ENCODE measurements at regions not wholly inside any gene's neighbourhood (a gene's known extent, or its start where the extent isn't known, plus 50 kb on each side); places are given as distances from the start of the nearest gene placed in this dataset.

DNA sequence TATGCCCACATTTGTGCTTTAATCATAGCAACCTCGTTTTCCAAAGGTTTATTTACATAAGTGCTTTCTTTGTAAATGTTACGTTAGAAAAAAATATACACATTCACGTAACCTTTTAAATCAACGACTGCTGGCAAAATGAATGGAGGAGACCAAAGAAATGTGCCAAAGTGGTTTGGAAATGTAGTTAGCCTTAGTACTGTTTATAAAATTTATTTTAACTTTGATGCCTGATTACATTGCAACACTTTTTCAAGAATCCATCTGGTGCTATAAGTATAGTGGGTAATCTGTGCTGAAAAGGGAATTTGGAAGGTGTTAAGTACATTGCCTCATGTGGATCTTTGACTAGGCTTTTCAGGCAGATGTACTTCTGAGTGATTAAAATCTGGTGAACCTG is 108.9 kb downstream of the IFI44 start:
- DNase-seq (ENCODE audit: extremely low read depth in 1 of 4, low spot score in 3 of 4): no peak
- H3K4me1 ChIP-seq (replicated peaks in 1 of 2; ENCODE audit: control insufficient read depth in 2 of 2, insufficient read depth in 2 of 2, low read length in 2 of 2): no peaks in the 10 kb centered on the region
- H3K36me3 ChIP-seq (ENCODE audit: control insufficient read depth, insufficient read depth, low read length): no peaks in the 10 kb centered on the region
- CTCF ChIA-PET (ENCODE audit: low intra/inter-chr PET ratio): no interaction called here
- no peaks in the 10 kb centered on the region for H3K9me1 ChIP-seq (ENCODE audit: control insufficient read depth, insufficient read depth, low read length)
- in situ Hi-C loops (cut with MboI): no loop called here
- no peak overlapping the region for H3K4me2 ChIP-seq (ENCODE audit: insufficient read depth, low read length)
- 2% methylated on average over 4 of the region's 4 CpGs for WGBS (ENCODE audit: insufficient coverage, low coverage, missing lambda C conversion rate)
- H4K20me1 ChIP-seq (replicated peaks; ENCODE audit: control insufficient read depth, insufficient read depth, low read length): no peaks in the 10 kb centered on the region
- intact Hi-C loops (cut with micrococcal nuclease): no loop called here
- H3K79me2 ChIP-seq (ENCODE audit: control insufficient read depth, insufficient read depth, low read length): no peaks in the 10 kb centered on the region
- H3K9ac ChIP-seq (ENCODE audit: insufficient read depth in 1 of 2, low read depth in 2 of 2, low read length in 2 of 2): no peak overlapping the region
- no peak for TF ChIP-seq LEF1 (IDR thresholded peaks at IDR 0.05)
- TF ChIP-seq STAG1 (CRISPR knock-in tag; IDR thresholded peaks at IDR 0.05; ENCODE audit: borderline replicate concordance): no peak
- TF ChIP-seq ESRRB (CRISPR knock-in tag; IDR thresholded peaks at IDR 0.05; ENCODE audit: borderline replicate concordance): no peak
- TF ChIP-seq ZFP1 (CRISPR knock-in tag; IDR thresholded peaks at IDR 0.05): no peak
- TF ChIP-seq TCF3 (CRISPR knock-in tag; IDR thresholded peaks at IDR 0.05): no peak
- TF ChIP-seq GABPA (tag; conservative IDR thresholded peaks at IDR 0.05; ENCODE audit: low read depth): no peak
- TF ChIP-seq ZNF764 (CRISPR knock-in tag; IDR thresholded peaks at IDR 0.05; ENCODE audit: low read depth): no peak
- TF ChIP-seq ZNF212 (CRISPR knock-in tag; IDR thresholded peaks at IDR 0.05): no peak
- TF ChIP-seq ZBTB8A (IDR thresholded peaks at IDR 0.05; ENCODE audit: partially characterized antibody): no peak
- no peak for TF ChIP-seq CHCHD3 (CRISPR knock-in tag; IDR thresholded peaks at IDR 0.05)
- TF ChIP-seq ZNF584 (CRISPR knock-in tag; IDR thresholded peaks at IDR 0.05; ENCODE audit: low read depth): no peak
- no peak for TF ChIP-seq RUNX1 (IDR thresholded peaks at IDR 0.05; ENCODE audit: low read depth)
- no peak for TF ChIP-seq FOXP1 (CRISPR knock-in tag; IDR thresholded peaks at IDR 0.05)
- TF ChIP-seq RBM15 (IDR thresholded peaks at IDR 0.05; ENCODE audit: insufficient read depth, low read length): no peak
- POLR2A ChIA-PET: no interaction called here
- no peak for FAIRE-seq
- no peak overlapping the region for H3K27ac ChIP-seq (ENCODE audit: extremely low read depth, low read depth, low read length)
- ATAC-seq: no peak
- no TSS peak for BruUV-seq (replicated peaks)
- H2AFZ ChIP-seq (ENCODE audit: low read depth, low read length): no peak overlapping the region
- no peak overlapping the region for H3K4me3 ChIP-seq
- H3K9me3 ChIP-seq (replicated peaks; ENCODE audit: control insufficient read depth, insufficient read depth, low read depth, low read length): no peaks in the 10 kb centered on the region
- no peaks in the 10 kb centered on the region for H3K27me3 ChIP-seq (ENCODE audit: control insufficient read depth in 2 of 2, insufficient read depth in 2 of 2, low read length in 2 of 2)
